Mammary epithelial cell (primary cell): ENCODE measurements at regions not wholly inside any gene's neighbourhood (a gene's known extent, or its start where the extent isn't known, plus 50 kb on each side); places are given as distances from the start of the nearest gene placed in this dataset.

Experiments used
- EZH2 ChIP-seq: IDR thresholded peaks from 2 replicates; pipeline ENCODE4 v1.6.1; 2012; ENCODE audit warnings: low read length, inconsistent platforms, borderline replicate concordance
- TF ChIP-seq, protein P1 (sequence below), 2 donors: IDR thresholded peaks in 1 of 2; conservative IDR thresholded peaks in 1 of 2; 2 replicates each; pipeline ENCODE4 v1.5.1; 2011 to 2012; ENCODE audit warnings: inconsistent platforms in 2 of 2, low read length in 2 of 2, mild to moderate bottlenecking in 2 of 2, control low read depth in 1 of 2, low read depth in 1 of 2; ENCODE audit not compliant: insufficient read depth in 1 of 2; ENCODE audit errors: extremely low read depth in 1 of 2

DNA sequence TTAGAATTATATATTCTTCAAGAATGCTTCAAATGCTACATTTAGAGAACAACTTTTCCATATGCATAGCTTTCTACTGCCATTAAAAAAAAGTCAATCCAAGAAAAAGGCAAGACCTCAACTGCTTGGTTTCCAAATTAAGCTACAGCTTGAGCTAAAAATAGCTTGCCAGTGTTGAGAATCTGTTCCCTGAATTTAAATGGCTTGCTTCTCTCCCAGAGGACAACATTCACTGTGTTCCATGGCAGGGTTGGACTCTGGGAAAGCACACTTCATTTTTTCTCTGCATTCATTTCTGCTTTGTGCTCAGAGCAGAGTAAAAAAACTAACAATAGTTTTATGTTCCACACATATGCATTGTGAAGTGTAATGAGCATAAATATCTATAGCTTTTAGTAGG is 50.3 kb upstream of the ACTL6A start:
- TF ChIP-seq, protein P1, sequence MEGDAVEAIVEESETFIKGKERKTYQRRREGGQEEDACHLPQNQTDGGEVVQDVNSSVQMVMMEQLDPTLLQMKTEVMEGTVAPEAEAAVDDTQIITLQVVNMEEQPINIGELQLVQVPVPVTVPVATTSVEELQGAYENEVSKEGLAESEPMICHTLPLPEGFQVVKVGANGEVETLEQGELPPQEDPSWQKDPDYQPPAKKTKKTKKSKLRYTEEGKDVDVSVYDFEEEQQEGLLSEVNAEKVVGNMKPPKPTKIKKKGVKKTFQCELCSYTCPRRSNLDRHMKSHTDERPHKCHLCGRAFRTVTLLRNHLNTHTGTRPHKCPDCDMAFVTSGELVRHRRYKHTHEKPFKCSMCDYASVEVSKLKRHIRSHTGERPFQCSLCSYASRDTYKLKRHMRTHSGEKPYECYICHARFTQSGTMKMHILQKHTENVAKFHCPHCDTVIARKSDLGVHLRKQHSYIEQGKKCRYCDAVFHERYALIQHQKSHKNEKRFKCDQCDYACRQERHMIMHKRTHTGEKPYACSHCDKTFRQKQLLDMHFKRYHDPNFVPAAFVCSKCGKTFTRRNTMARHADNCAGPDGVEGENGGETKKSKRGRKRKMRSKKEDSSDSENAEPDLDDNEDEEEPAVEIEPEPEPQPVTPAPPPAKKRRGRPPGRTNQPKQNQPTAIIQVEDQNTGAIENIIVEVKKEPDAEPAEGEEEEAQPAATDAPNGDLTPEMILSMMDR (conservative IDR thresholded peaks at IDR 0.05 in 1 of 2, IDR thresholded peaks at IDR 0.05 in 1 of 2; ENCODE audit: extremely low read depth in 1 of 2, insufficient read depth in 1 of 2, low read depth in 1 of 2, low read length in 2 of 2), result no peak
- TF ChIP-seq EZH2, result no peak
